ENCODE measurements at regions not wholly inside any gene's neighbourhood (a gene's known extent, or its start where the extent isn't known, plus 50 kb on each side); places are given as distances from the start of the nearest gene placed in this dataset.

- Histone ChIP-seq H3K27me3 (ENCODE audit: control insufficient read depth, insufficient read depth, low read length) (no peaks in the 10 kb centered on the region), H3K4me3 (ENCODE audit: low read depth in 2 of 2, low read length in 2 of 2) (no peak overlapping the region), H3K27ac (ENCODE audit: low read length) (no peak overlapping the region), H3K36me3 (ENCODE audit: control insufficient read depth, insufficient read depth, low read length) (no peaks in the 10 kb centered on the region), H3K9me3 (ENCODE audit: control insufficient read depth, insufficient read depth, low read depth, low read length) (peaks cover 6% of the 10 kb centered on the region; the same call in 1 of the 2 replicates), H3K4me1 (ENCODE audit: control insufficient read depth, insufficient read depth, low read length) (no peaks in the 10 kb centered on the region)
- POLR2A ChIA-PET: no interaction called here
- in situ Hi-C loops (cut with HindIII; ENCODE audit: low pct_unique_long_range_greater_than_20kb, low sequenced_read_pairs) (no loop called here), intact Hi-C loops (cut with micrococcal nuclease; ENCODE audit: unreplicated experiment) (no loop called here)
- DNase-seq (ENCODE audit: low read depth, low spot score) (no peak), ATAC-seq (no peak)
- no peak for TF ChIP-seq REST (IDR thresholded peaks at IDR 0.05; ENCODE audit: insufficient read depth in 1 of 2, low read depth in 2 of 2, low read length in 1 of 2)
- no peak for TF ChIP-seq POLR2AphosphoS5 (IDR thresholded peaks at IDR 0.05; ENCODE audit: low read depth, low read length)
- no peak for TF ChIP-seq CTCF (IDR thresholded peaks at IDR 0.05)
- TF ChIP-seq SIN3A (IDR thresholded peaks at IDR 0.05; ENCODE audit: borderline replicate concordance, insufficient read depth, low read depth, low read length): no peak
- no peak for TF ChIP-seq TCF7L2 (IDR thresholded peaks at IDR 0.05; ENCODE audit: low read depth, low read length)
- CTCF ChIA-PET: no interaction called here
- no TSS peak for BruUV-seq (replicated peaks)
Measured at GRCh38 chr2:149737896-149738295, 150.3 kb upstream of the MMADHC start.

GRCh38 chr2:149735237-149735958 lies 147.8 kb upstream of the MMADHC start:
- ChIA-PET CTCF (no interaction called here), POLR2A (no interaction called here)
- BruUV-seq (replicated peaks): no TSS peak
- Histone ChIP-seq H3K4me3 (ENCODE audit: low read depth in 2 of 2, low read length in 2 of 2) (no peak overlapping the region), H3K27ac (ENCODE audit: low read length) (peak overlapping the region; percentile 48; the same call in 1 of the 2 replicates), H3K9me3 (ENCODE audit: control insufficient read depth, insufficient read depth, low read depth, low read length) (peaks cover 6% of the 10 kb centered on the region; the same call in 1 of the 2 replicates), H3K4me1 (ENCODE audit: control insufficient read depth, insufficient read depth, low read length) (no peaks in the 10 kb centered on the region), H3K36me3 (ENCODE audit: control insufficient read depth, insufficient read depth, low read length) (no peaks in the 10 kb centered on the region), H3K27me3 (ENCODE audit: control insufficient read depth, insufficient read depth, low read length) (no peaks in the 10 kb centered on the region)
- intact Hi-C loops (cut with micrococcal nuclease; ENCODE audit: unreplicated experiment): no loop called here
- no peak for DNase-seq (ENCODE audit: low read depth, low spot score)
- in situ Hi-C loops (cut with HindIII; ENCODE audit: low pct_unique_long_range_greater_than_20kb, low sequenced_read_pairs): no loop called here
- TF ChIP-seq CTCF (IDR thresholded peaks at IDR 0.05) (no peak), REST (IDR thresholded peaks at IDR 0.05; ENCODE audit: insufficient read depth in 1 of 2, low read depth in 2 of 2, low read length in 1 of 2) (no peak), TCF7L2 (IDR thresholded peaks at IDR 0.05; ENCODE audit: low read depth, low read length) (no peak), SIN3A (IDR thresholded peaks at IDR 0.05; ENCODE audit: borderline replicate concordance, insufficient read depth, low read depth, low read length) (no peak), POLR2AphosphoS5 (IDR thresholded peaks at IDR 0.05; ENCODE audit: low read depth, low read length) (no peak)
- no peak for ATAC-seq
